A549 (cell line): ENCODE measurements at regions not wholly inside any gene's neighbourhood (a gene's known extent, or its start where the extent isn't known, plus 50 kb on each side); places are given as distances from the start of the nearest gene placed in this dataset.

Source experiments
- CEBPB ChIP-seq, 2 experiments: fragments of >200 bp in 1 of 2; sonication (Bioruptor Twin) in 1 of 2; formaldehyde crosslinking in 1 of 2; IDR thresholded peaks; 2 replicates each; pipeline ENCODE4 v1.6.1; 2012 to 2016
- CTCF ChIP-seq: fragments of >200 bp; sonication (Bioruptor Twin); formaldehyde crosslinking; IDR thresholded peaks from 3 replicates; pipeline ENCODE4 v1.5.1; 2016
- EHMT2 ChIP-seq: fragments of 200-600 bp; sonication (generic); IDR thresholded peaks from 2 replicates; pipeline ENCODE4 v1.6.1; 2016; ENCODE audit warnings: antibody characterized with exemption, low read depth, mild to moderate bottlenecking, moderate library complexity
- EP300 ChIP-seq, 2 experiments: fragments of >200 bp; sonication (Bioruptor Twin); formaldehyde crosslinking; IDR thresholded peaks; 2 replicates in 1 of 2; 3 replicates in 1 of 2; pipeline ENCODE4 v1.6.1; 2016 to 2017
- NR3C1 ChIP-seq: fragments of >200 bp; sonication (Bioruptor Twin); formaldehyde crosslinking; IDR thresholded peaks from 3 replicates; pipeline ENCODE4 v1.6.1; 2017
- PBX3 ChIP-seq: IDR thresholded peaks from 2 replicates; pipeline ENCODE4 v1.6.1; 2012
- POLR2AphosphoS2 ChIP-seq: conservative IDR thresholded peaks from 2 replicates; pipeline ENCODE4 v1.6.1; 2012; ENCODE audit warnings: low read length, improper control_type of control experiment, inconsistent platforms
- RFX5 ChIP-seq: fragments of 450-650 bp; IDR thresholded peaks from 2 replicates; pipeline ENCODE4 v1.7.1; 2014; ENCODE audit warnings: antibody characterized with exemption, mild to moderate bottlenecking, moderate library complexity

DNA sequence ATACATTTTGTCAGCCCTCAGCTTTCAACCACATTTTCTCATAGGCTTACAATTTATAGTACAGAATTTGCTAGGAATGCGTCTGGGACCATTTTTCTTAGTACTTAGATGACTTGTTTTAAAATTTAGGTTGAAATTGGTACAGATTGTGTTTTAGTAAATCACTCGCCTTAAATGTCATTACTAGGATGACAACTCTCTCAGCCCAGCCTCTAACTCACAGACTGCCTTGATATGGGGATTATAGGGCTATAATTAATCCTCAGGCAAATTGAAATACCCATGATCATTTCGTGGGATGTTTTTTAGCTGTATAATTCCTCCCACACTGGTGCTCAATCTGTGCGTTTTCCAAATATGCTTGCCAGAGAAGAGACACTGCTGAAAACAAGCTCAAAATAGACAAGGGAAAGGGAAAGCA is 299.7 kb upstream of the AKR1E2 start:
- no peak for TF ChIP-seq POLR2AphosphoS2
- TF ChIP-seq NR3C1, result no peak
- no peak for TF ChIP-seq RFX5
- no peak for TF ChIP-seq CTCF
- TF ChIP-seq EHMT2, result no peak
- no peak for TF ChIP-seq EP300 (IDR thresholded peaks at IDR 0.05)
- no peak for TF ChIP-seq CEBPB (IDR thresholded peaks at IDR 0.05)
- TF ChIP-seq PBX3, result no peak
